NCI-H345 treated with DMSO at 0.1 percent for 48 hours (cell line): ENCODE measurements at regions not wholly inside any gene's neighbourhood (a gene's known extent, or its start where the extent isn't known, plus 50 kb on each side); places are given as distances from the start of the nearest gene placed in this dataset.
"Not testable (repeated sequence)": the region's sequence is repeated elsewhere in the genome, so short reads cannot be mapped to it uniquely, and the experiment has no call there.

ENCODE experiments used
- DNase-seq: peaks from one replicate; lab custom pipeline; 2025; ENCODE audit not compliant: unreplicated experiment; lab: John Stamatoyannopoulos, UW

DNA sequence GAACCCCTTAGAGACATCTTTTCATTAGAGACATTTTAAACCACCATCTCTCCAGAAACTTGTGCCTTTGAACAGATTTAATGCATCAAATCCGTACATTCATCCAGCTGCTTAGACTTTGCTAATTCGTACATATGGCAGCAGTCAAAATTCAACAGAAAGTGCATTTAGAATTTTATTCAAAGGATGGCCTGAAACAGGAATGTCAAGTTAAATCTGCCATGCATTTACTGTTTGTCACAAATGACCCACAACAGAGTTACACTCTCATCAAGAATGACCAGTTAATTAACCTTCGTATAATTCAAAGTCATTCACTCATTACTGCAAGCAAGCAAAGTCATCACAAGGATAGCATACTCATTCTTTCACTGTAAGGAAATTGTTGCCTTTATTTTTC, 284.3 kb downstream of the SLC7A11 start:
- DNase-seq, result no peak

DNA sequence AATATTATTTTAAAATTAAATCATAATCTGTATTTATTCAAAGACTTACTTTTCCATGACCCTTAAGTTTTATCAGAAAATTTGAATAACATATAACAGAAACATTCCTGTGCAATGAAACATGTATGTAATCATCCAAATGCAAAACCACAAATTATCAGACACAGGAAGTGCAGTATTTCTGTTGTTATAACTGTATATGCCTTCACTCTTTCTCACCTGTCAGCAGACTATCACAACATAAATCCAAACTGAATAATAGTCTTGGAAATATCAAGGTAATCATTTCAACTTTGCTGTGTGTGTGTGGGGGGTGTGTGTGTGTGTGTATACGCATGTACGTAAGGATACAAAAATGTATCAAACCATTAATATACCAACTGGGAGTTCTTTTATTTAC, 285.9 kb downstream of the SLC7A11 start:
- no peak for DNase-seq

DNA sequence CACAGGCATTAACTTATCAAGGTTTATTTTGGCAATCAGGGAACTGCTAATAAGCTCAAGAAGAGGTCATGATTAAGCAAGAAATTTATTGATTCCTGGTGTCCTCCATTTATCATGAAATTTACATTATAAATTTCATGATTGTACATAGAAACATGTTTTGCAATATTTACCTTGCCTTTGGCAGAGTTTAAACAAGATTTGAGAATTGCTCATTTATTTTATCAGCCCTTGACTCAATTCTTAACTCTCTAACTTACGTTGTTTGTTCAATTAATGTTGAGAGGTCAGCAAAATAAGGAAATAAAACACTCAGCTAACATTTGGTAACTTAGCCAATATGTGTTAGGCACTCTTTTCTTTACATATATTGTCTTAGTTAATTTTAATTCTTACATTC, 286.6 kb downstream of the SLC7A11 start:
- no peak for DNase-seq

DNA sequence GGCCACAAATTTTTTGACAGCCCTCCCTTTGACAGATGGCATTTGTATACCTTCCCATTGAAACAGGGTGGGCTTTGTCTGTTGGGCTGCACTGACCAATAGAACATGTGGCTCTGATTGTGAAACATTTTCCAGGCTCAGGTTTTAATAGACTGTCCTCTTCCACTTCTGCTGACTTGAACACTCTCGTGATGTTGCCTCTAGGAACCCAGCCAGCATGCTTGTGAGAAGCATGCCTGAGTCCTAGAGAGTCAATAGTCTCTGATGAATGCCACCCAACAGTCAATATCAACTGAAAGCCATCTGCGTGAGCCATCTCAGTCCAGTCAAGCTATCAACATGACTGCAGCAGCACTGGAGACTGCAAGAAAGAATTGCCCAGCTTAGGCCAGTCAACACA, 290.0 kb downstream of the SLC7A11 start:
- DNase-seq, result no peak

DNA sequence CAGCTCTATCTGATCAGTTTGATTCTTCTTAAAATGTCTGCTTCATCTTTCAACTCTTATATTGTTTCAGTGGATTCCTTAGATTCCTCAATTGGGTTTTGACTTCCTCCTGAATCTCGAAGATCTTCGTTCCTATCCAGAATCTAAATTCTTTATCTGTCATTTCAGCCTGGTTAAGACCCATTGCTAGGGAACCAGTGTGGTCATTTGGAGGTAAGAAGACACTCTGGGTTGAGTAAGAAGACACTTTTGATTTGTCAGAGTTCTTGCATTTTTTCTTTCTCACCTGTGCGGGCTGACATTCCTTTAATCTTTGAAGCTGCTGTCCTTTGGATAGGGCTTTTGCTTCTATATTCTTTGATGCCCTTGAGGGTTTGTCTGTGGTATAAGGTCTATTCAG, 291.9 kb downstream of the SLC7A11 start:
- no peak for DNase-seq

DNA sequence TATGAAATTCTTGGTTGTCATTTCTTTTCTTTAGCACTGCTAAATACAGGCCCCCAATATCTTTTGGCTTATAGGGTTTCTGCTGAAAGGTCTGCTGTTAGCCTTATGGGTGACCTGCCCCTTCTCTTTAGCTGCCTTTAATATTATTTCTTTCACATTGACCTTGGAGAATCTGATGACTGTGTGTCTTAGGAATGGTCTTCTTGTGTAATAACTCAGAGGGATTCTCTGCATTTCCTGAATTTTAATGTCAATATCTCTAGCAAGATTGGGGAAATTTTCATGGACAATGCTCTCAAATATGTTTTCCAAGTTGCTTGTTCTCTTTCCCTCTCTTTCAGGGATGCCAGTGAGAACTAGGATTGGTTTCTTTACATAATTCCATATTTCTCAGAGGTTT, 292.4 kb downstream of the SLC7A11 start:
- DNase-seq, result no peak

DNA sequence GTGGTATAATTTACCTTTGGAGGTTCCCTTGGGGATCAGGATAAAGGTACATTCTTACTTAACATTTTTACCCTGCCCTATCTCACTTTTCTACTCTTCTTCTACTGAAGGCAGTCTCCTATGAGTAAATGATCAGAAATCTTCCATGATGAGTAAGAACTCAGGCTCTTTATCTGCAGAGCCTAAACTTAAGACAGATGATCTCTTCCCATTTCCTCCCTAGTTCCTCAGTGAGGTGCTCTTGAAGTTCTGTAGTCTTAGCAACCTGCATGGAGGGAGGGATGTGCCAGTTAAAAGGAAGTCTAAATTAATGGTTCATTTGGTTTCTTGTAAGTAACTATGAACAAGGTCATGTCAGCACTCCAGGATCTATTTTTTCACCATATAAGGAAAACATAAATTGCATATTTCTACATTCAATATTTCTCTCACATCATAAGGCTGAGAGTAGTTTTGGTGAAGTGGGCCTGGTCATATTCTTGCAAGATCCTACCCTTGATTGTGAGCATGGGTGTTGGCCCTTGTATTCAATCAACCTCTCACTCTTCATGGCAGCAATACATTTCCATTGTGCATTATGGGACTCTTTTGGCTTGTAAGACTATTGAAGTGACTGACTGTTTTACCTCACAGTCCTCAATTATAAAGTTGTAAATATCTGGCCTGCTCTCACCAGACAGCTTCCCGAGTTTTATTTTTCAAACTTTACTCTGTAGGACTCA, 295.5 kb downstream of the SLC7A11 start:
- no peak for DNase-seq

DNA sequence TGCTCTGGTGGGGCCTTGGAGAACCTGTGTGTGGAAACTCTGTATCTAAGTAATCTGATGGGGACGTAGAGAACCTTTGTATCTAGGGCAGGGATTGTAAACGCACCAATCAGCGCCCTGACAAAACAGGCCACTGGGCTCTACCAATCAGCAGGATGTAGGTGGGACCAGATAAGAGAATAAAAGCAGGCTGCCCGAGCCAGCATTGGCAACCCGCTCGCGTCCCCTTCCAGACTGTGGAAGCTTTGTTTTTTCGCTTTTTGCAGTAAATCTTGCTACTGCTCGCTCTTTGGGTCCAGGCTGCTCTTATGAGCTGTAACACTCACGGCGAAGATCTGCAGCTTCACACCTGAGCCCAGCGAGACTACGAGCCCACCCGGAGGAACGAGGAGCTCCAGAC, 299.3 kb downstream of the SLC7A11 start:
- DNase-seq, result not testable (repeated sequence)

DNA sequence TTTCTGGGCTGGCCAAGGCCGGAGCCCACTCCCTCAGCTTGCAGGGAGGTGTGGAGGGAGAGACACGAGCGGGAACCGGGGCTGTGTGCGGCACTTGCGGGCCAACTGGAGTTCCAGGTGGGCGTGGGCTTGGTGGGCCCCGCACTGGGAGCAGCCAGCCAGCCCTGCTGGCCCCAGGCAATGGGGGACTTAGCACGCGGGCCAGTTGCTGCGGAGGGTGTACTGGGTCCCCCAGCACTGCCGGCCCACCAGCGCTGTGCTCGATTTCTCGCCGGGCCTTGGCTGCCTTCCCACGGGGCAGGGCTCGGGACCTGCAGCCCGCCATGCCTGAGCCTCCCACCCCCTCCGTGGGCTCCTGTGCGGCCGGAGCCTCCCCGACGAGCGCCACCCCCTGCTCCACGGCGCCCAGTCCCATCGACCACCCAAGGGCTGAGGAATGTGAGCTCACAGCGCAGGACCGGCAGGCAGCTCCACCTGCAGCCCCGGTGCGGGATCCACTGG, 300.1 kb downstream of the SLC7A11 start:
- DNase-seq, result not testable (repeated sequence)

DNA sequence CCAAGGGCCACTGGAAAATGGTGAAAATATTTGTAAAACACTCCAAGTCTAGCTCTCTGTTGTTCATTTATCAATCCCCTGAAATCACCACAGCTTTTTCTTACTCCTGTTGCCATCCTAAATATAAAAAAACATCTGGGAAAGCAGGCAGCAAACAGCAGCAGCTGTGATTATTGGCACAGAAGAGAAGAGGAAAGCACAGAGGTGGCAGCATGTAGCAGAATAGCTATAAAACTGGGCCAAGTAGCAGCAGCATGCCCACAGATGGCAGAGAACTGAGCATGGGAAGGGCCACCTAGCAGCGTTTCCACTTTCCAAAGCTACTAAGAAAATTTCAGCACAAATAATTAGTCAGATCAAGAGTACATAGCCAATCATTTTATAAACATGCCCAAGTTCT, 307.2 kb downstream of the SLC7A11 start:
- no peak for DNase-seq

DNA sequence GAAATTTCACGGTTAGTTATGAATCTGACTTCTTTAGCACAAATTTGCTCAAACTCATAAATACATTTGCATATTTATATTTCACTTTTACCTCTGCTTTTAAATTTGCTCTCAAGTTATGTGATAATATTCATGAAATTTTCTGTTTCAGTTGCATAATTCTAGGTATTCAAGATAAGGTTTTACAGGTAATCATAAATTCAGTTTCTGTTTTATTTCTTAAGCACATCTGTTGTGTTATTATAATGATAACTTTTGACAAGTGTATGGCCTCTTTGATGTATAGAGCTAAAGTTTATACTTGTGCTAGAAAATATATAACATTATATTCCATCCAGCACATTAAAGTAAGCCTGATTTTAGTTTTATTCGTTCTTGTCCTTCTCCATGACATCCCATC, 308.1 kb downstream of the SLC7A11 start:
- no peak for DNase-seq

DNA sequence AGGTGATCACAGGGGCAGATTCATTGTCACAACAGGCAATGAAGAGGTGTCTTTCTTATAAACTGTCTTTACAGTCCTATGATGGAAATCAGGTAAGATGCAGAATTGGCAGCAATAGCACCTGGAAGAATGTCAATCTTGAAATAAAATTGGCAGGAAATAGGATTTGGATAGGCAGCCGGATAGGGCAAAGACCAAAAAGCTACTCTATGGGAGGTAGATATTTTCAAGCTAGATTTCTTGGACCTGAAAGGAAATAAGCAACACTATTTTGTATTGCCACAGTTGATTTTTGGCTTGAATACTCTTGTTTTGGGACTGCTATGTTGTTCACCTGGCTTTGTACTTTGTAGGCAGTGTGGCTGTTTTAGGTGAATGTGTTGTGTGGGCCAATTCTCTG, 314.2 kb downstream of the SLC7A11 start:
- DNase-seq, result no peak

DNA sequence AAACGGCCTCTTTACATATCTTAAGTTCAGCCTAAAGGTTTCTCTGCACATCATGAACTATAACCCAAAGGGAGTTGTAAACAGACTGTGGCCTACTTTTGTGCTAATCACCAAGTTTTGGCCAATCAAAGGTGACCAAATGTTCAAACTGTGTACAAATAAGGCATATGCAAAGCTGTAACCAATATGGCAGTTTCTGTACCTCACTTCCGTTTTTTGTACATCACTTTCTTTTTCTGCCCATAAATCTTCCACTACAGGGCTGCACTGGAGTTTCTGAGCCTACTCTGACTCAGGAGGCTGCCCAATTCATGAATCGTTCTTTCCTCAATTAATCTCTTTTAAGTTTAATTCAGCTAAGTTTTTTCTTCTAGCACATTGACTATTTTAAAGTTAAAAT, 318.7 kb downstream of the SLC7A11 start:
- no peak for DNase-seq

DNA sequence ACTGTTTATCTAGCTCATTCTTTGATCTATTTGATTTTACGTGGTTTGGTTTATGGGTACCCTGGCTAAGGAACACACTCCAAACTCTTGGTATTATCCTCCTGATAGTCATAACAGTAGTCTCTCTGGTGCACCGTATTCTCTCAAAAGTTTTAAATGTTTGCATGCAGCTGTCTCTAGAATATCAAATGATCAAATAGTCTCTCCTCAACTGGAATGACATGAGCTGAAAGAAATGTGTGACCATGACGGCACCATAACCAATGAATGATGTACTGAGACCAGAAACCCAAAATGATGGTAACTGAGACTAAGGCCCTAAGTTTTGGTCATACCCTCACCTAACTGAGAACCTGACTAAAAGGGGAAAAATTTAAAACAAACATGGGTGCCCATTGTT, 319.4 kb downstream of the SLC7A11 start:
- no peak for DNase-seq

DNA sequence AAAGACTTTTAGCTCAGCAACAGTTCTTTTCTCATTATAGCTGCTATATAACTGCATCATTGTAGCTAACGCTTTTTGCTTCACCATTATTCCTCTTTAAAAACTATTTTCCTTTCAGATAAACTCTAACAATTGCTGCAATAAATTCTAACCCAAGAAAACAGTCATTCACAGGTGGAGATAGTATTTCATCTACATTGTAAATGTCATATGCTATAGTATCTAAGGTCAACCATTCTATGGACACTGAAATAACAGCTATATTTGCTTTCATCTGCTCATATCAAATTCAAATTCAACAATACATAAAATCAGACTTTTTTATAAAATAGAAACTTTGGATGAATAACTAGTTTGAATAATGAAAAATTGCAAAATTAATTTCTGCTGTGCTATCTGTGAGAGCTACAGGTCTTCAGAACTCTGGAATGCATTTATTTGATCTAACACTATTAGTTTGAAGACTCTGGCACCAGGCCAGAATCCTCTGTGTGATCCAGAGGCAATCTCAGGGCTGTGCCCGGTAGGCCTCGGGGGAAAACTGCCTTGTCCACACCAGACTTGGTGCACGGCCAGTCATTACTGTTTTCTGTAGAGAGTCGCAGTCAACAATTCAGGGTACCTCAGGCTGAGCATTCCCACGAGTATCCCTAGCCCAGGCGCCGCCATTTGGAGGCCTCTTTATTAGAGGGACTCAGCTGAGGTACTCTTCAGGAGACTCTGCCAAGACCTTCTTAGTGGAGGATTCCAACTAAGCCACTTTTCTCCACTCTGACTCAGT, 332.4 kb downstream of the SLC7A11 start:
- peak; percentile 31 for DNase-seq

DNA sequence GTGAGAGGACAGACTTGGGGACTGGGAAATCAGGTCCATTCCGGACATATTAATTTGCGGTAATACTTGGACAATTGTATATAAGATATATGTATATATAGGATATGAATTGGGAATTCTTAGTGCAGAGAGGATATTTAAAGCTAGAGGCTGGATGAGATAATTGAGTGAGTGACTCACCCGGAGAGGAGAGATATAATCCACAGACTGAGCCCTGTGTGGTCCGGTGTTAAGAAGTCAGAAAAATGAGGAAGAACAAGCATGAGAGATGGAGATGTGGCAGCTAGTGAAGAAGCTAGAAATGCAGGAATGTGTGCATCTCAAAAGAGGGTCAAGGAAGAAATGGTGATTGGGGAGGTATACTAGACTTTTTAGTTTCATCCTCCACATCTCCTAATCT, 336.2 kb downstream of the SLC7A11 start:
- no peak for DNase-seq

DNA sequence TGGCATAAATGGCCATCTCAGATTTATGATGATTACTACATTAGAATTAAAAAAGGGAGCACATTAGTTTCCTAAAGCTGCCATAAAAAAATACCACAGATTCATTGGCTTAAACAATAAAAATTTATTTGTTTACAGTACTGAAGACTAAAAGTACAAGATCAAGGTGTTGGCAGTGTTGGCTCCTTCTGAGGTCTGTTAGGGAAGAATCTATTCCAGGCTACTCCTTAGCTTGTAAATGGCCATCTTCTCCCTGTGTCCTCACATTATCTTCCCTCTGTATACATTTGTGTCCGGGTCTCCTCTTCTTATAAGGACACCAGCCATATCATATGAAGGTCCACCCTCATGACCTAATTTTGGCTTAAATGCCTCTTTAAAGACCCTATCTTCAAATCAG, 341.0 kb downstream of the SLC7A11 start:
- DNase-seq, result no peak

DNA sequence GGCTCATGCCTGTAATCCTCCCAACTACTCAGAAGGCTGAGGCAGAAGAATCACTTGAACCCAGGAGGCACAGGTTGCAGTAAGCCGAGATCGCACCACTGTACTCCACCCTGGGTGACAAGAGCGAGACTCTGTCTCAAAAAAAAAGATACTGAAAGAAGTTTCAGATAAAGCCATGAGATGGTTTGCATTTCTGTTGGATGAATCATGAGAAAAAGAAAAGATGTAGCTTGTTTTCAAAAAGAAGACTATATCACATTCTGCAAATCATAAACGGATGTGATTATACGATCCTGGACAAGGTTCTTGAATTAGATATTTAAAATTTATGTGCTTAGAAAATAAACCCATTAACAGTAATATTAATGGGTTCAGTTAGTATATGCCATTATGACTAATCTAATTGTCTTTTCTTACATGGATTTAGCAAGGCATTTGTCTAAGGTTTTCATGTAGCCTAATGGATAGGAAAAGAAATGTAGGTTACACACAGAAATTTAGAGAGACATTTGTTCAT, 345.9 kb downstream of the SLC7A11 start:
- DNase-seq, result no peak

DNA sequence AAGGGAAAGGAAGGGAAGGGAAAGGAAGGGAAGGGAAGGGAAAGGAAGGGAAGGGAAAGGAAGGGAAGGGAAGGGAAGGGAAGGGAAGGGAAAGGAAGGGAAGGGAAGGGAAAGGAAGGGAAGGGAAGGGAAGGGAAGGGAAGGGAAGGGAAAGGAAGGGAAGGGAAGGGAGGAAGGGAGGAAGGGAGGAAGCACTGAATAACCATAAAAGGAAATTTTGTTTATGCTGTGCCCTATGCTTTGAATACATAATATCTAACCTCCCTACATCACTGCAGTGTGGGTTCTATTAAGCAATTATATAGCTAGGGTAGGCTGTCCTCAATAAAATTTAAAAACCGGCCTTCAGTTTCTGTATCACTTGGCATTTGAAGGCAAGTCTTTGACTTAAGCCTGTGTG, 346.6 kb downstream of the SLC7A11 start:
- DNase-seq, result not testable (repeated sequence)

DNA sequence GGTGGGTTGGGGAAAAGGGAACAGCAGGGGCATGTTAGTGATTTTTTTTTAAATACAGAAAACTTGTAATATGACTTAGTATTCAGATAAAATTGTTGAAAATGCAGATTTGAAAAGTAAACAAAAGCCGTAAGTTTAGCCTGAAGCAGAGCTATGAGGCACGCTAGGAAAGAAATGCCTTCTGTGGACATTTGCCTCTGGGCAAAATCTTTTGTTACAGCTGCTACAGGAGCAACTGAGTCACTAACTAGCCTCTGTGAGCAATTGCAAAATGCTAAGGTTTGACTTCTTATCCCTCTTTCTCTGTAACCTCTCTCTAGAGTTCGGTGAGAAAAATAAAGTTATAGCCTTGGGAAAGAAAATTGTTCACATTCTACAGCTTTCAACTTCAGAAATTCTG, 350.0 kb downstream of the SLC7A11 start:
- no peak for DNase-seq

DNA sequence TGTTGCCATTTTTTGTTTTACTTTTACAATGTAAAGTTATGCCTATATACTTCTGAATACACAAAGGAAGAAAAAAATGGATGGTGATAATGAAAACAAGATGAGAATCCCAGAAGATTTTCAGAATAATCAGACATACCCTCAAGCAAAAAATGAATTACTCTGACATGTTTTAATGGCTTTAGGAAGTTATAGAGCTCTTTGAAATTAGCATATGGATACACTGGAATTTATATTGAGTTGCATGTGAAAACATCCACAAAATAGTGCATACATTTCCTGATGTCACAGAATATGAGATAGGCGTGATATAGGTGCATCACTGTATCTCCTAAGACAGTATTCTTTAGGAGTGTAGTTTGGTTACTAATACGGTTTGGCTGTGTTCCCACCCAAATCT, 351.3 kb downstream of the SLC7A11 start:
- no peak for DNase-seq

DNA sequence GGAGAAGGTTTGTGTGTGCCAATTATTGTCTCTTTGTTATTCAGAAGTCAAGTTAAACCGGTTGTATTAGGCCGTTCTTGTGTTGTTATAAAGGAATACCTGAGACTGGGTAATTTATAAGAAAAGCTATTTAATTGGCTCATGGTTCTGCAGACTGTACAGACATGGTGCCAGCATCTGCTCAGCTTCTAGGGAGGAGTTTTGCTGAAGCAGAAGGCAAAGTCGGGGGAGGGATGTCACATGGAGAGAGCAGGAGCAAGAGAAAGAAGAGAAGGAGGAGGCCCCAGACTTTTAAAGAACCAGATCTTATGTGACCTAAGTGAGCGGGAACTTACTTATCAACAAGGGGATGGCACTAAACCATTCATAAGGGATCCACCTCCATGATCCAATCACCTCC, 349.3 kb upstream of the PCDH18 start:
- DNase-seq, result no peak
